Stimulated activated CD4-positive, alpha-beta T cell treated with anti-CD3 and anti-CD28 coated beads, Interleukin-15, amount 100 ng/mL, for 24 hours (primary cell): ENCODE measurements at regions not wholly inside any gene's neighbourhood (a gene's known extent, or its start where the extent isn't known, plus 50 kb on each side); places are given as distances from the start of the nearest gene placed in this dataset.
"Not testable (repeated sequence)": the region's sequence is repeated elsewhere in the genome, so short reads cannot be mapped to it uniquely, and the experiment has no call there.

Experiments used
- DNase-seq: peaks from one replicate; pipeline ENCODE4 v3.0.0-alpha.2; 2020

DNA sequence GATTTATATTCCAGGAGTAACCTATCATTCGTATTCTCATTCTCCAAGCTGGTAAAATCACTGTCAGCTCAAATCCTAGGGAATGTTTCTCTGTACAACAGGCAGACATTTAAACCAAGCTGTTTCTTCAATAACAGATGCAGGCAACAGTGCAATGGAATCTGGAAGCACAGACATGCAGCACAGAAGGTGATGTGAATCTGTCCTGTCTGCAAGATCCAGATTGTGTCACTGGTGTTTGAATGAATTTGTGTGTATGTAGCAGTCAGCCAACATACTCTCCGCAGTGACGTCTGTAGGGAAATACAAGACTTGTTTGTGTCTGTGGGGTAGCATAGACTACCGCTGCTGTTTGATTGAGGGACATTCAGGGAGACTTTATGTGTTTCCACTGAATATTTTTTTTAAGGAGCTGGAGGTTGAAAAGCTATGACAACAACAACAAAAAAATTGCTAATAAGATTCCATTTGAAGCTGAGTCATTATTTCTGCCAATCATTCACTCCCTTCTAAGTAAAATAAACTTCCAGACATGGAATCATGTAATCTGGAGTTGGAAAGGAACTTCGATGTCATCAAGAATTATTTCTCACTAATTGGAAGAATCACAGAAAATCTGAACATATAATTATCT is 122.9 kb upstream of the MYO3A start:
- DNase-seq: no peak

DNA sequence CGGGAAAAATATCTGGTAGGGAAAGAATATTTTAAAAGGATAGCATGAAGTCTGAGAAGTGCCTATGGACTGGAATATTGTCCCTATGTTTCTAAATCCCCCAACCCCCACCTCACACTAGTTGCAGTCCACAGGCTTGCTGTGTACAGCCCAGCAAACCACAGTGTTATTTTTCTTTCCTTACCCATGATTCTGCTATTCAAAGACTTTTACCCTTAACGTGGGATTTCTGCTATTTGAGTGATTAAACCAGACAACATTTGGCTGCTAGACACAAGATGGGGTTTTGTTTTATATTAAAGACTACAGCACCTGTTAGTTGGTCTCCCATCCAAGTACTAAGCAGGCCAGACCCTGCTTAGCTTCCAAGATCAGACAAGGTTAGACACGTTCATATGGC is 120.5 kb upstream of the MYO3A start:
- DNase-seq: no peak

DNA sequence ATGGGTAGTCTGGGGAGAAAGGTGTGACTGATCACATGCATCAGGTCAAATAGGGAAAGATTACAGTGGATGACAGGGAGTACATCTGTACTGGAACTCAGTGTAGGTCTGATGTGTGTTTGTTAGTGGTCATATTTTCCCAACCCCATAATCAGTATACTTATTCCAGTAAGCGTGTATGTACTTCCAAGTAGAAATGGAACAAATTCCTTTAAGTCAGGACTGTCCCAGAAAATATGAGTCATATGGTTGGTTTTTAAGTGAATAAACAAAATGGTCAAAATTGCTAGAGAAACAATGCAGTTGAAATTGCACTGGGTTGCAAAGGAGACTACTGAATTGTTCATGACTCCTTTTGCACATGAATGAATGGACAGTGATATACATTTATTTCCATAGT is 118.8 kb upstream of the MYO3A start:
- DNase-seq: no peak

DNA sequence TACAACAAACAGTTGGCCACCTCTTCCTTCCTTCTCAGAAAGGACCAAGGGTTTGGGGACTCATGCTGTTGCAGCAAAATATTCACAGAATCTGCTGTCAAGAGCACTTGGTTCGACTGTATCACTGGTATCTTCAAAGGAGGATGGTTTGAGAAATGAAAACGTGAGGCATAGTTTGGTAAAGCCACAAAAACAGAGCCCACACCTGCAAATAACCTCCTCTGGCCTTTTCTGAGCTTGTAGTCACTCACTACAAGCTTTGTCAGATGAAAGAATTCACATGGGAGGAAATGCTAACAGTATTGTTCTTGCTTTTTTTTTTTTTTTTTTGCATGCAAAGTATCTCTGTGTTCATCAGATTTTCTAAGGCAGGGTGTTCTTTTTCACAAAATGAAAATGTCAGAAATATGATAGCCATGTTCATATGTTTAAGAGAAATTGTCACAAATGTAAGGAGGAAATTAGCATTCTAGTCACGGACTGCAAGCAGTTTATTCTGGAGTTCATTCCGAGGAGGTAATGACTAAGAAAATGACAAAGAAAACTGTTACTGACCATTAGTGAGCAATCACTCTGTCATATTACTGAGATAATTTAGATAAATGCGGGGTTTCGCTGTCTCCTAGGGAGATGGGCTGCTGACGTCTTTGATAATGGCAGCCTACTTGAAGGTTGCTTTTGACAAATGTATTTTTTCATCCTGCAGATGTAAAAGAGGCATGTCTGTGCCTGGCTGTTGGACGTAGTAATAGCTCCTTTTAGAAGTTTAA is 117.8 kb upstream of the MYO3A start:
- DNase-seq: no peak

DNA sequence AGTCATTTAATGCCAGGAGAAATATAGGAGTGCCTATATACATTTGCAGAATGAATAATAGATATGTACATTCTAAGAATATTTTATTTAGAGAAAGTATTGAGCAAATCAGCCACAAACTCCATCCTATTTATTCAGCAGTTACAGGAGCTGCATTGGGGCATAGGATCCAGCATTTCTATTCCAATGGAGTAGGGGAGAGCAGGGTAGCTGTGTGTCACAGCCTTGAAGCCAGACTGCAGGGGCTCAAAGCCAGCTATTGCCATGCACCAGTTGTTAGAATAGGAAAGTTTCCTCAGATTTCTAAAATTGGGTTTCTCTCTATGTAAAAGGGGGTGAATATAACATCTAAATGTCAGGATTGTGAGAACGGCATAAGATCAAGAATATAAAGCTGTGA is 116.8 kb upstream of the MYO3A start:
- no peak for DNase-seq

DNA sequence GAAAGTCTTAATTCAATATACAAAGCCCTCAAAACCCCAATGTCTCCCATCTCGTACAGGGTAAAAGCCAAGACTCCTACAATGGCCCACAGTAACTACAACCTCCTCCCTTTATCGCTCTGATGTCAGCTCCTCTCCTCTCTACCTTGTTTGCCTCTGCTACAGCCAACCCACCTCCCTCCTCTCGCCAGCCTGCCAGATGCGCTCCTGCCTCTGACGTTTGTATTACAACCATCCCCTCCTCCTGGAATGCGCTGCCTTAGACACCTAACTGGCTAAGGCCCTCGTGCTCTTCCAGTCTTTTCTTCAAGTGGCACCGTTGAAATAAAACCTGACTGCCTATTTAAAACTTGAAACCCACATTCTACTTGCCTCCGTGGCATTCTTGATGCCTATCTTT is 115.3 kb upstream of the MYO3A start:
- DNase-seq: no peak

DNA sequence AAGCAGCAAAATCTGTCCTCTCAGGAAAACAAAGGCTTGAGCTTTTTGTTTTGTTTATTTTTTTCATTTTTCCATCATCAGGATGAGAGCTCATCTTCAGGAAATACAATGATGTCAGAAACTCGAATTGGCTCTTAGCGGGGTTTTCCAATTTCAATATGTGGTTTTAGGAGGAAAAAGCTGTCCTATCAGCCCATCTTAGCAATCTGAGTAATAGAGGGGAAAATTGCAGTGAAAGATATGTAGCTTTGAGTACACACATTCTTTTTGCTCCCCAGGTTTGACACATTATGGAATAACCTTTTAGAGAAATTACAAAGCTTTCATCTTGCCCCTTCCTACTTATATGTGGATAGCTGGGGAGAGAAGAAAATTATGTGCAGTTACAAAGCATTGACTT is 113.6 kb upstream of the MYO3A start:
- DNase-seq: no peak

DNA sequence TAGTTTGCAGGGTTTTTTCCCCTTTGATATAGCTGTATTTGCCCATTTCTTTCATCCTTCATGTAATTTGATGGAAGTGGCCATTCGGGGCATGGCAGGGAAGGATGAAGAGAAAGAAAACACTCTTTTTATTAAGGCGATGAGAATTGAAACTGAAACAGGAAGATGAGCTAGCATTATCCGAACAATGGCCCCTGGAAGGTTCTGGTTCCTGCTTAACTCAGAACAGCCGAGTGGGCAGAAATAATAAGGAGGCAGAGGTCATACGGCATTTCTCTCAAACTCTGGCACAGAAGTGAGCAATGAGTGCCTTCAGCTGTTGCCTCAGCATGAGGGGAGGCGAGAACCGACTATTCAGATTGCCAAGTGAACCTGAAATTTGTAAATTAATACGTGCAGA is 113.2 kb upstream of the MYO3A start:
- DNase-seq: no peak

DNA sequence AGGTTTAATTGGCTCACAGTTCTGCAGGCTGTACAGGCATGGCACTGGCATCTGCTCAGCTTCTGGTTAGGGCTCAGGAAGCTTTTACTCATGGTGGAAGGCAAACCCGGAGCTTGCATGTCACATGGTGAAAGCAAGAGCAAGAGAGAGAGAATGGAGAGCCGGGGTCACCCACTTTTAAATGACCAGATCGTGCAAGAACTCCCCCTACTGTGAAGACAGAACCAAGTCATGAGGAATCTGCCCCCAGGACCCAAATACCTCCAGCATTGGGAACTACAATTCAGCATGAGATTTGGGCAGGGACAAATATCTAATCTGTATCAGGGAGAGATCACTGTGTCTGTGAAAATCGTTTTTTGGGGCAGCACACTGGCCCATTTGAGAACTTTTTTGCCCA is 110.0 kb upstream of the MYO3A start:
- DNase-seq: no peak

DNA sequence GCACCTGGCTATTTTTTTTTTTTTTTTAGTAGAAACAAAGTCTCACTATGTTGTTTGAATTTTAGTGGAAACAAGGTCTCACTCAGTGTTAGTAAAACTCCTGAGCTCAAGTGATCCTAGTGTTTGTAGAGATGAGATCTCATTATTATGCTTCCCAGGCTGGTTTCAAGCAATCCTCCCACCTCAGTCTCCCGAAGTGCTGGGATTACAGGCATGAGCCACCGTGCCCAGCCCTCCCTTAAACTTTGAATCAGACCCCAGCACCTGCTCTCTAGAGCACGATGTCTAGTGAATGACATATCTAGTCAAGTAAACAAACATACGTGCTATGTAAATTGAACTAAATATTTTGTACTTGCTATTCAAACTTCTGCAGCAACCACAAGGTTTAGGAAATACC is 105.6 kb upstream of the MYO3A start:
- no peak for DNase-seq

DNA sequence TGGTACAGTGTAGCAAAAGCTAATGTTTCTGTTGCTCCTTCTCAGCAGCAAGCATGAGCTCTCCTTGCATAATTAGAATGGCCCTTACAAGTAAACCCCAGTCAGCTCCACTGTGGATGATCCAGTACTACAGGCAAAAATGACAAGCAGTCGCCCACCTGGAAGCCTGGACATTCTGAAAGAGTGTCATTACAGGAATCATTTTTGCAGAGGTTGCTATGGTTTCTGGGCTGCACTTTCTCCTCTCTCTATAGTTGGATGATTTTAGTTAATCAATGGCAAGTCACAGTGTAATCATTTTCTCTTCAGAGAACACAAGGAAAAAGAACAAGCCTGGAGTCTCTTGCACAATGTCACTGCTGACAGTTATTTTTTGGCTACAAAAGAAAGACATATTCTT is 102.9 kb upstream of the MYO3A start:
- no peak for DNase-seq

DNA sequence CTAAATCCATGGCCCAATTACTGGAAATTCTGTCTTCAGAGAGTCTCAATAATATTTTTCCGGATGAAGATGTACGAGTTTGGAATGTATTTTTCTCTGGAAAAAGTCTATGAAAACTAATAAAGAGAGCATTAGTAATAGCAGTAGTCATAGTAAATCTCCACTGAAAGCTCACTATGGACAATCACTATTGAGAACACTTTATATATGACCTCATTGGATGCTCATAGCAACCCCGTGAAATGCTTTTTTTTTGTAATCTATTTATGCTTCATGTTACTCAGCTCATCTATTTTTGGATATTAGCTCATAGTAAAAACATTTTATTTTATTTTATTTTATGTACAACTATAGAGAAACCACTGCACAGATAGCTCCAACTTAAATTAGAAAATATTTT is 94.3 kb upstream of the MYO3A start:
- no peak for DNase-seq

DNA sequence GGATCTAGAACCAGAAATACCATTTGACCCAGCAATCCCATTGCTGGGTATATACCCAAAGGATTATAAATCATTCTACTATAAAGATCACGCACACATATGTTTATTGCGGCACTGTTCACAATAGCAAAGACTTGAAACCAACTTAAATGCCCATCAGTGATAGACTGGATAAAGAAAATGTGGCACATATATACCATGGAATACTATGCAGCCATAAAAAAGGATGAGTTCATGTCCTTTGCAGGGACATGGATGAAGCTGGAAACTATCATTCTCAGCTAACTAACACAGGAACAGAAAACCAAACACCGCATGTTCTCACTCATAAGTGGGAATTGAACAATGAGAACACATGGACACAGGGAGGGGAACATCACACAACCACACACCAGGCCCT is 93.2 kb upstream of the MYO3A start:
- not testable (repeated sequence) for DNase-seq

DNA sequence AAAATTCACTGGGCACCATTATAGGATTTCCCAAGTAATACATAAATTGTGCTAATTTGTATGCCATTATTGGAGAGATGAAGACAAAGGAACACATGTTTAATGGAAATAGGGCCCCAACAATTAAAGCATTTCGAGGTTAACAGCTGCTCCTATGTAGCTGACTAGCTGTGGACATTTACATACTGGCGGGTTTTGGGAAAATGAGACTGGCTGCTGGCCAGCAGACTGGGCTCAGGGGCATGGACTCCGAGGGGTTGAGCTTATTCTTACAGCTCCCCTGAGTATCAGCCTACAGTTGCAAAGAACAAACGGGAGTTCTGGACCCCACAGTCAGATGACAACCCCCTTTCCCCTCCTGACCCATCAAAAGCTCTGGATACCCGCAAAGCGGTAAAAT is 91.9 kb upstream of the MYO3A start:
- DNase-seq: no peak

DNA sequence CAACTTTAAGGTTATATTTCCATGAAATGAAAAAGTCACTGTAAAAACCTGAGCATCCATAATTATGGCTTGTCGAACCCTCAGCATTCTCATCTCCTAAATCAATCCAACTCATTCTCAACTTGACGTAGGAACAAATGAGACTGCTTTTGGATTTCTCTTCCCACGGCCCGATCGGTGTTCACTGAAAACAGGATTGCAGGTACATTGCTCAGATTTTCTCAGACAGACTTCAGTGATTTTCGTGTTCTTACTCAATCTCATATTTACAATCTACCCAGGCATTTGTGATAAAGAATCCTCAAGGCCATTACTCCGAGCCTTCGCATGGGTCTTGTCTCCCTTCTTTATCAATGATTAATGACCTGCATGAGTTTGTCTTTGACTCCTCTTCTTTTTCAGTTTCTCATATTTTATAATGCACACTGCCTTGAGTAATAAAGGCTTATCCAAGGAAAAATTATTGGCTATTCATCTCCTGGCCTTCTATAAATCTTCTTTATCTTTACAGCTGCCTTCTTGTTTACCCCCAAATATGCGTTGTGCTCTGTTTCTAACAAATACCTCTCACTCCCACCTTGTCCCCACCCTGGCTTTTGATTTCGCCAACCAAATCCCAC is 90.4 kb upstream of the MYO3A start:
- DNase-seq: no peak

DNA sequence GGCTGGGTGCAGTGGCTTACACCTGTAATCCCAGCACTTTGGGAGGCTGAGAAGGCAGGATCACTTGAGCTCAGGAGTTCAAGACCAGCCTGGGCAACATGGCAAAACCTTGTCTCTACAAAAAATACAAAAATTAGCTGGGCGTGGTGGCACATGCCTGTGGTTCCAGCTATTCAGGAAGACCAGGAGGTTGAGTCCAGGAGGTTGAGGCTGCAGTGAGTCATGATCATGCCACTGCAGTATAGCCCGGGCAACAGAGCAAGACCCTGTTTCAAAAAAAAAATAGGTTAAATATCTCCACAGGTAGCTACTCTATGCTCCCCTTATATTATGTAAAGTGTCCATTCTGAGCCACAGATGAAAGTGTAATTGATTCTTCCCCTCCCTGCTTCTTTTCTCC is 89.3 kb upstream of the MYO3A start:
- not testable (repeated sequence) for DNase-seq

DNA sequence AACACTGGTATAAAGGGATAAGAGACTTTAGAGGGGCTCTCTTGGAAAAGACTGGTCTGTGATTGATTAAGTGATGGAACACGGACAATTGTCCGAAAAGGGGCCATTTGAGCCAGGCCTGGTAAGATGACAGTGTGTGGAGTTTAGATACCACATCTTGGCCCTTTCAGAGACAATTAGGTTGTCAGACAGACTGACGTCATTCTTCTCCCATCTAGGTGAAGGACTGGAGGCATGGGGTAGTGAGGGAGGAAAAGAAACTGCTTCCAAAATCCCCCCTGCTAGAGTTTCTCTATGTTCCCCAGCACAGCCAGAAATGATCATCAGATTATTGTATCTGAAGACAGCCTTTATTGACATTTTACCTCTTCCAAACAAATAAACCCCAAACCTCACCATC is 84.8 kb upstream of the MYO3A start:
- no peak for DNase-seq

DNA sequence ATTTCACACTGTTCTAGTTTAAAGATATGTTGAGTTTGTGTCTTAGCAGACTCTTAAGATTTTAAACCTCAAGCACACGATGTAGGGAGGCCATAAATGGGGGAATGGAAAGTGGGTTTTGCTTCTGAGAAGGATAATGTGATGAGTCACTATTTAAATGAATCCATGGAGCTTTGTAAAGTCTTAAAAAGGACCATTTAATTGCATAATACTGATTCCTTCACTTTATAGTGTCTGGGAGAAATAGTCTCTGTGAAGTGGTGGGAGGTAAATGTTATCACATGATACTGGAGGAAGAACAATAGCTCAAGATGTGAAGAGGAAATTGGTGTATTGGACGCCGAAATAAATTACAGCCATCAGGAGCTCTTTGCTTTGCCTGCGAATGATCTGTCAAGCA is 84.0 kb upstream of the MYO3A start:
- no peak for DNase-seq

DNA sequence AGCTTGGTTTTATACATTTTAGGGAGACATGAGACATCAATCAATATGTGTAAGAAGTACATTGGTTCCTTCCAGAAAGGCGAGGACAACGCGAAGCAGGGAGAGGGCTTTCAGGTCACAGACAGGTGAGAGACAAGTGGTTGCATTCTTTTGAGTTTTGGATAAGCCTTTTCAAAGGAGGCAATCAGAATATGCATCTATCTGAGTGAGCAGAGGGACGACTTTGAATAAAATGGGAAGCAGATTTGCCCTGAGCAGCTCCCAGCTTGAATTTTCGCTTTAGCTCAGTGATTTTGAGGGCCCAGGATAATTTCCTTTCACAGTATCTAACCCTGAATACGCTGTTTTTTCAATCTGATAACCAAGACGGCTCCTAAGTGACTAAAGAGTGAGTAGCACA is 82.5 kb upstream of the MYO3A start:
- DNase-seq: no peak

DNA sequence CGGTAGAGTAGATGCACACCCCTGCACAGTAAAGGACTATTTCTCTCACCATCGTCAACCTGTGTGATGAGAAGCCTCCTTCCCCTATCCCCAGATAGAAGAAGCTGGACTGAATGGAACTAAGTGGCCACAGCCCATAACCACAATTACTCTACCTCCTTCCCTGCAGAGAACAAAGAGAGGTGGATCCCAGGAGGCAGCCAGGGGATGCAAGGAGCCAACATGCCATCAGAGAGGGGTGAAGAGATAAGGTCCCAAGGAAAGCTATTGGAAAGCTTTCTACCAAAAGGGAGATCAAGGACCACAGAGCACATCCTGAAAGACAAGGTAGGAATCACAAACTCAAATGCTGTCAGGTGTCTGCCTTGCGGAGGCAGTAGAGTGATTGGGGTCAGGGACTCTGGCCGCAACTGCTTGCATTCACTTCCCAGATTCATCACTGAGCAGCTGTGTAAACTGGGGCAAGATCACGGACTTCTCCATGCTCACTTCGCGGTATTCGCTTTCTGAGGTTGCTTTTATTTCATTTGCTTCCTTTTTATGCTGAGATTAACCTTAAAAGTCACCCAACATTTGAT is 81.6 kb upstream of the MYO3A start:
- DNase-seq: no peak

DNA sequence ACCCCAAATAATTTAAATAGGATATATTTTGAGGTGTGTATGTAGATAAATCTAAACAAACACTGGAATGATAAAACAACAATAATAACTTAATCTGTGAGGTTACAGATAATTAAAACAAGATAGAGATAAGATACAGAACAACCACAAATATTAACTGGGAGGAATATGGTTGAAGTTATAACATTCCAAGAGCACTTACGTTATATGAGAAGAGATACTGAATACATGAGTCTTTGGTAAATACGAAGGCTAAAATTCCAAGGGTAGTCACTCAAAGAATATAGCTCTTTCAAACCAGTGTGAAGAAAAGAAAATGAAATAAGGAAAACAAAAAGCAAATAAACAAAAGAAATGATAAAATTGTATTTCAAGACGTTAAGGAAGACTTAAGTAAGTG is 76.0 kb upstream of the MYO3A start:
- DNase-seq: no peak

DNA sequence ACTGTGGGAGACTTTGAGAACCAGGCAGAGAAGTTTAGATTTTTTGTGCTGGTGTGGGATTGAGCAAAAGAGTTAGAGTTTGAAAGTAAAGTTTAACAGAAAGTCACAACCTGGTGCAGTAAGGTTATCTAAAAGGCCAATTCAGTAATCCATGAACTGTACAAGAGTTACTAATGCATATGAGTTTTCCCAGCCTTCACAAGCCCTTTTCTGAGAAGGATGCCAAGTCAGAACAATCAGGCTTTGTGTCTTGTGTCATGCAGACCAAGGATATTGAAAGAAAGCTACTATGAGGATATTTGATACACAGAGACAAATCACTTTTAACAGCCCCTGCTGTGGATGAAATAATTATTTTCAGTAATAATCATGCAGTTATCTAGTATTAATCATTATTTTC is 68.8 kb upstream of the MYO3A start:
- no peak for DNase-seq

DNA sequence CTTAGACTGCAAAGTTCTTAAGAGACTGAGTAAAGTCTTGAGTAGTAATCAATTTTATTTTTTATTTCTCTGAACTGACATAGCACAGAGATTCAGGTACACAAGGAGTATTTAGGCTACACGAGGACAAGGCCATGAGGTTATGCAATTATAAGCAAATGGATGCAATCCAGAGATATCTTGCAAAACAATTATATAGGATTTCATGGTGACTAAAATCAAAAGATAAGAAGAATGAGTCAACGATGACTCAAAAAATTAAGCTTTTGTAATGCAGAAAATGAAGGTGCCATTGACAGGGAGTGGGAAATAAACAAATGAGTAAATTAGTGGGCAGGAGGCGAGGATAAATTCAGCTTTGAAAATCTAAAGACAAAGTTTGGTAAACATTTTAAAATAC is 66.7 kb upstream of the MYO3A start:
- DNase-seq: no peak

DNA sequence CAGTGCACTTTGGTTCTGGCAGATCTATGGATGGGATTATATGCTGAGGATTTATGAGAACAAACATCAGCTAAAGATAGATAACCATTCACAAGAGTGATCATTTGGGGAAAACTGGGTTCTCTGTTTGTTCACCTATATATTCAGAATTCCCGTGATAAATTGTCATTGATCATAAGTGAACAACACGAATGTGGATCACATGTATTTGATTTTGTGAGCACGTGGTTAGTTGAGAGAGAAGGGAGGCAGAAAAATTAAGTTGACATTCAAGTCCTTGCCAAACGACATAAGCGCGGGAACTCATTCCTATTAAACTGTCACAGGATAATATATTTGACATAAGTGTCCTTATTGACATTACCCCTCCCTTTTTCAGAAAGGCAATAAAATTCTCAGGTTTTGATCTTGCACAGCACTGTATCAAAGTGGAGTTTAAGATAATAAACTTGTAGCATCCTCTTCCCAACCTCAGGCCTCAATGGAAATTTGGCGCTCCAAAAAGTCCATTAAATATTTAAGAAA is 64.9 kb upstream of the MYO3A start:
- DNase-seq: no peak
